ENCODE measurements at regions not wholly inside any gene's neighbourhood (a gene's known extent, or its start where the extent isn't known, plus 50 kb on each side); places are given as distances from the start of the nearest gene placed in this dataset.
"Not testable (repeated sequence)": the region's sequence is repeated elsewhere in the genome, so short reads cannot be mapped to it uniquely, and the experiment has no call there.

DNA sequence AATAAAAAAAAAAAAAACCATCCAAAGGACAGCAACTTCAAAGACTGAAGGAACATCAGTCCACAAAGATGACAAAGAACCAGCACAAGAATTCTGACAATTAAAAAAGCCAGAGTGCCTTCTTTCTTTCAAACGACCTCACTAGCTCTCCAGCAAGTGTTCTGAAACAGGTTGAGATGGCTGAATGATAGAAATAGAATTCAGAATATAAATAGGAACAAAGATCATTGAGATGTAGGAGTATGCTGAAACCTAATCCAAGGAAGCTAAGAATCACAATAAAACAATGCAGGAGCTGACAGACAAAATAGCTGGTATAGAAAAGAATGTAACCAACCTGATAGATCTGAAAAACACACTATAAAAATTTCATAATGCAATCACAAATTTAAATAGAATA is 218.2 kb downstream of the GIPC2 start:
- no peak overlapping the region for H3K4me3 ChIP-seq (ENCODE audit: control insufficient read depth, low read depth, low read length)
- TF ChIP-seq, protein P1, sequence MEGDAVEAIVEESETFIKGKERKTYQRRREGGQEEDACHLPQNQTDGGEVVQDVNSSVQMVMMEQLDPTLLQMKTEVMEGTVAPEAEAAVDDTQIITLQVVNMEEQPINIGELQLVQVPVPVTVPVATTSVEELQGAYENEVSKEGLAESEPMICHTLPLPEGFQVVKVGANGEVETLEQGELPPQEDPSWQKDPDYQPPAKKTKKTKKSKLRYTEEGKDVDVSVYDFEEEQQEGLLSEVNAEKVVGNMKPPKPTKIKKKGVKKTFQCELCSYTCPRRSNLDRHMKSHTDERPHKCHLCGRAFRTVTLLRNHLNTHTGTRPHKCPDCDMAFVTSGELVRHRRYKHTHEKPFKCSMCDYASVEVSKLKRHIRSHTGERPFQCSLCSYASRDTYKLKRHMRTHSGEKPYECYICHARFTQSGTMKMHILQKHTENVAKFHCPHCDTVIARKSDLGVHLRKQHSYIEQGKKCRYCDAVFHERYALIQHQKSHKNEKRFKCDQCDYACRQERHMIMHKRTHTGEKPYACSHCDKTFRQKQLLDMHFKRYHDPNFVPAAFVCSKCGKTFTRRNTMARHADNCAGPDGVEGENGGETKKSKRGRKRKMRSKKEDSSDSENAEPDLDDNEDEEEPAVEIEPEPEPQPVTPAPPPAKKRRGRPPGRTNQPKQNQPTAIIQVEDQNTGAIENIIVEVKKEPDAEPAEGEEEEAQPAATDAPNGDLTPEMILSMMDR (conservative IDR thresholded peaks at IDR 0.05; ENCODE audit: control insufficient read depth, insufficient read depth, low read depth, low read length): no peak
- DNase-seq (ENCODE audit: low read depth): no peak

DNA sequence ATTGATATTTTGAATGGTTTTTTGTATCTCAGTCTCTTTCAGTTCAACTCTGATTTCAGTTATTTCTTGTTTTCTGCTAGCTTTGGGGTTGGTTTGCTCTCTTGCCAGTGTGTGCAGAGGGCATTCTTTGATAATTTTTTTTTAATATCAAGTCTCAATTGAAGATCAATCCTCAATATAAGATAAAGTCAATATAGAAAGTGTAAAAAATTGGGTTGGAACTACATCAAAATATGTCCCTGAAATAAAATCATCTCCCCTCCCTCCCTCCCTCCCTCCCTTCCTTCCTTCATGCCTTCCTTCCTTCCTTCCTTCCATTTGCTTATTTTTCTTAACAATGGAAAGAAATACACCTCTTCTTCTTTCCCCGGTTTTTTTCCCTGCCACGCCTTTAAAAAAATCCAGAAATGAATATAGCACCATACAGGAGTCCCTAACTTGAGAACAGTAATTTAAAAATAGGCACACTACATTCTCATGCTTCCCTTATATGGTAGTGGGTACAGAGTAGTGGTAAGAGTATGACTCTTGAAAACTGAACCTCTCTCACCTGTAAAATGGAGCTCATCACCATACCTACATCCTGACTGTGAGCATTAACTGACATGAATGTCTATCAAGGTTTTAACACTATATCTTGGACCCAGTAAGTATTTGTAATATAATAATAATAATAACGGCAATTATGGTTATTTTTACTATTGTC is 221.9 kb downstream of the GIPC2 start:
- no peak overlapping the region for H3K4me3 ChIP-seq (ENCODE audit: control insufficient read depth, low read depth, low read length)
- DNase-seq (ENCODE audit: low read depth): no peak
- TF ChIP-seq, protein P1 (conservative IDR thresholded peaks at IDR 0.05; ENCODE audit: control insufficient read depth, insufficient read depth, low read depth, low read length): no peak

DNA sequence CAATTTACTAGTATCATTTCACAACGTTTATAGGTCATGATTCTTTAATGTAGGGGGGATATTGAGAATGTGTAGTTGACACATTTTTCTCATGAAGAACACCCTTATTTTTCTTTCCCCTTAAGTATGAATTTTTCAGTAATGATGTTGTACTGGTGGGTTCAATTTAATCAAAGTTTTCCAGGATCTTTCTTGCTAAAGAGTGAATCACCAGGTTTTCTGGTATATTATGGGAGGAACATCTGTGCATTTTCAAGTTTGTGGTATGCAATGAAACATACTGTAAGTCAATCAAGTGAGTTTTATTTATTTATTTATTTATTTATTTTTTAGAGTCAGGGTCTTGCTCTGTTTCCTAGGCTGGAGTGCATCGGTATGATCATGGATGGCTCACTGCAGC is 221.2 kb upstream of the PTGFR start:
- TF ChIP-seq, protein P1 (conservative IDR thresholded peaks at IDR 0.05; ENCODE audit: control insufficient read depth, insufficient read depth, low read depth, low read length): no peak
- DNase-seq (ENCODE audit: low read depth): no peak
- H3K4me3 ChIP-seq (ENCODE audit: control insufficient read depth, low read depth, low read length): no peak overlapping the region

DNA sequence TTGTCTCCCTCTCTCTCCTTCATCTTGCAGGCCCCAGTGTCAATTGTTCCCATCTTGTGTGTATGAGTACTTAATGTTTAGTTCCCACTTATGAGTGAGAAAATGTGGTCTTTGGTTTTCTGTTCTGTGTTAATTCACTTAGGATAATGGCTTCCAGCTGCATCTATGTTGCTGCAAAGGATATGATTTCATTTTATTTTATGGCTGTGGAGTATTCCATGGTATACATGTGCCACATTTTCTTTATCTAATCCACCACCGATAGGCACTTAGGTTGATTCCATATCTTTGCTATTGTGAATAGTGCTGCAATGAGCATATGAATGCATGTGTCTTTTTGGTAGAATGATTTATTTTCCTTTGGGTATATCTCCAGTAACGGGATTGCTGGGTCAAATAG is 219.4 kb upstream of the PTGFR start:
- not testable (repeated sequence) for DNase-seq (ENCODE audit: low read depth); H3K4me3 ChIP-seq (ENCODE audit: control insufficient read depth, low read depth, low read length)

DNA sequence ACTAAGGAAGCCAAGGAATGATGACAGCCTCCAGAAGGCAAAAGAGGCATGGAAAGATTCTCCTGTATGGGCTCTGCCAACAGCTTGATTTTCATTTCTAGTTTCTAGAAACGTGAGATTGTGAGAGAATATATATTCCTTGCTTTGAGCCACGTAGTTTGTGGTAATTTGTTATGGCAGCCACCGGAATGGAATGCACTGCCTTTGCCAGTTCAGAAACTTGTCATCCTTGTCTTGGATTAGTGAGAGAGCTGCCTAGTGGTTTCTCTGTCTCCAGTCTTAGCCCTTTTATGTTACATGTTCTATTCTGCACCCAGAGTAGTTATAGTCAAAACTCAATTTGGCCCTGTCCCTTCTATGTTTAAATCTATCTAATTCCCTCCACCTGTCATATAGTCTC is 216.0 kb upstream of the PTGFR start:
- peak; percentile 81 for DNase-seq (ENCODE audit: low read depth)
- no peak overlapping the region for H3K4me3 ChIP-seq (ENCODE audit: control insufficient read depth, low read depth, low read length)
- TF ChIP-seq, protein P1 (conservative IDR thresholded peaks at IDR 0.05; ENCODE audit: control insufficient read depth, insufficient read depth, low read depth, low read length): no peak

DNA sequence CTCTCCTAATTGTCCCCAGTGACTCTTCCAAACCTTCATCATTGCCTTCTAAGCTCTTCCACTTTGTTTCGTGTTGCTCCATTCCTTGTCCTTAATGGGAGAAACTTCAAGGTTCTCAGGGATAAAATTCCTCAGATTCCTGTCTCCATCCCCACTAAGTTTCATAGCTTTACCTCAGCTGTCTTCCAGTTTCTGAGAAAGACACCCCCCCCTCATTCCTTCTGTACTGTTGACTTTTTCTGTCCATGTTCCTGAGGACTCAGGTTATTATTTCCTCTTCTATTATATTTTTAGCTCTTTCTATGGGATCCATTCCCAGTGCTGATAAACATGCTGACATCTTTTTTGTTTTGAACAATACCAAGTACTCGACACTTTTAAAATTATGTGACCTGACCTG is 215.3 kb upstream of the PTGFR start:
- TF ChIP-seq, protein P1 (conservative IDR thresholded peaks at IDR 0.05; ENCODE audit: control insufficient read depth, insufficient read depth, low read depth, low read length): no peak
- no peak overlapping the region for H3K4me3 ChIP-seq (ENCODE audit: control insufficient read depth, low read depth, low read length)
- DNase-seq (ENCODE audit: low read depth): no peak

DNA sequence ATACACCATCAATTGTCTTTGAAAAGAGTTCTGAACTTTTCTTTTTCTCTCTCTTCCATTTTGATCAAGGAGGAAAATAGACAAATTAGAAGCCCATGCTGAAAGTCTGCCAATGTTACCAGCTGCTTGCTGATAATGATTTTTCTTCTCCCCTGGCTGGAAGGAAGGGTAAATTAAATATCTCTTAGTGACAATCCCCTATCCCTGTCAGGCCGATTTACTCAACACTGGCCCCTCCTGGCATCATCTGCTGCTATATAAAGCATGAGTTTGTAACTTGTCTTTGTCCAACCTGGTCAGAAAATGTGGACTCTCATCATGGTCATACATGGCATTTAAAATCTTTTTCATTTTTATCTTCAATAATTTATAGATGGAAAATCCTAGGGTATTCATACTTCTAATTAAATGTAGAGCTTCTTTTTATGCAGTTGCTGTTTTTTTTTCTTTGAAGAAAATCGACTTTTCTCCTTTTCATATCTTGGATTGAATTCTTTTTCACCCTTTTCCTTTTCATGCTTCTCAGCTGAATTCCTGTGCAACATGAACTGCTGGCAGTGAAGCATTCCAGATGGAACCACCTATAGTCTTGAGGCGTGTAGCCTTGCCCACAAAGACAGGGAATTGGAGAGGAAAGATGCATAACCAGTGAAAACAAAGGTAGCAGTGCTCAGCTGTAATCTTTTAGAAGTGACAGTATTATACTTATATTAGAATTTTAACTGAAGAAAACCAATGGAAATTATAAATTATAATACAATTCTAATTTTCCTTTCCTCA is 214.7 kb upstream of the PTGFR start:
- DNase-seq (ENCODE audit: low read depth): no peak
- H3K4me3 ChIP-seq (ENCODE audit: control insufficient read depth, low read depth, low read length): no peak overlapping the region
- TF ChIP-seq, protein P1 (conservative IDR thresholded peaks at IDR 0.05; ENCODE audit: control insufficient read depth, insufficient read depth, low read depth, low read length): peak; percentile 13
